Body of pancreas (tissue), 4 donors: ENCODE measurements at regions not wholly inside any gene's neighbourhood (a gene's known extent, or its start where the extent isn't known, plus 50 kb on each side); places are given as distances from the start of the nearest gene placed in this dataset.

Experiments
- ATAC-seq: fragments of 150-250 bp; one replicate; pipeline ENCODE4 v1.9.1; 2016
- DNase-seq, 4 donors: peaks; one replicate each; pipeline ENCODE4 v3.0.0-alpha.2; 2019
- H3K27ac ChIP-seq, 4 donors: fragments of 200-600 bp; sonication (generic); 1 replicate in 3 of 4; 2 replicates in 1 of 4; pipeline versions ENCODE4 v1.5.1 to v1.6.1; 2016 to 2019; ENCODE audit warnings: mild to moderate bottlenecking in 1 of 4, mixed read lengths in 1 of 4, moderate library complexity in 1 of 4
- H3K27me3 ChIP-seq, 2 donors: fragments of 200-600 bp; sonication (generic); one replicate each; pipeline ENCODE4 v1.6.0; 2016; ENCODE audit warnings: mild to moderate bottlenecking in 1 of 2
- H3K36me3 ChIP-seq, 2 donors: fragments of 200-600 bp; sonication (generic); replicated peaks in 1 of 2; 2 replicates each; pipeline ENCODE4 v1.5.1; 2016; ENCODE audit warnings: low read depth in 2 of 2; ENCODE audit not compliant: insufficient read depth in 1 of 2
- H3K4me1 ChIP-seq: fragments of 200-600 bp; sonication (generic); one replicate; pipeline ENCODE4 v1.6.0; 2016
- H3K4me3 ChIP-seq, 2 donors: fragments of 200-600 bp; sonication (generic); 1 replicate in 1 of 2; 2 replicates in 1 of 2; pipeline ENCODE4 v1.5.1; 2016 to 2019
- H3K9me3 ChIP-seq, 3 donors: fragments of 200-600 bp; sonication (generic); 1 replicate in 2 of 3; 2 replicates in 1 of 3; pipeline ENCODE4 v1.5.1; 2016
- CTCF ChIP-seq, 7 experiments: fragments of 450-650 bp in 4 of 7; fragments of 200-600 bp in 3 of 7; sonication (generic) in 3 of 7; IDR thresholded peaks; one replicate each; pipeline ENCODE4 v1.5.1; 2016 to 2019; ENCODE audit warnings: antibody characterized with exemption in 7 of 7
- POLR2A ChIP-seq, 3 donors: fragments of 450-650 bp; IDR thresholded peaks; one replicate each; pipeline ENCODE4 v1.6.1; 2016; ENCODE audit warnings: antibody characterized with exemption in 3 of 3, mild to moderate bottlenecking in 2 of 3
- WGBS, 2 donors: methylation state at CpG; one replicate each; pipeline ENCODE4 v1.1.5; 2017; 5-methylcytosine and 5-hydroxymethylcytosine counted together
- intact Hi-C: fragments of 100-400 bp; cut with DNase I; formaldehyde crosslinking; loops from one replicate; pipeline ENCODE4 v1.15.1; 2023

GRCh38 chr2:19744456-19745199, 157.2 kb downstream of the TTC32 start:
- no peak for ATAC-seq
- Histone ChIP-seq H3K36me3 (no peaks in the 10 kb centered on the region), H3K4me3 (no peak overlapping the region), H3K27ac (no peak overlapping the region), H3K4me1 (no peaks in the 10 kb centered on the region), H3K9me3 (no peaks in the 10 kb centered on the region), H3K27me3 (no peaks in the 10 kb centered on the region)
- TF ChIP-seq CTCF (IDR thresholded peaks at IDR 0.05) (no peak), POLR2A (IDR thresholded peaks at IDR 0.05) (no peak)
- DNase-seq: no peak
- intact Hi-C loops: no loop called here
- 78 to 86% methylated on average over 8 of the region's 8 CpGs for WGBS, 2 donors

- no peaks in the 10 kb centered on the region for H3K4me1 ChIP-seq
- H3K4me3 ChIP-seq: no peak overlapping the region
- no peak overlapping the region for H3K27ac ChIP-seq
- 92 to 100% methylated on average over 5 of the region's 5 CpGs for WGBS, 2 donors
- intact Hi-C loops: no loop called here
- ATAC-seq (no peak), DNase-seq (no peak)
- H3K36me3 ChIP-seq: no peaks in the 10 kb centered on the region
- TF ChIP-seq POLR2A (IDR thresholded peaks at IDR 0.05) (no peak), CTCF (IDR thresholded peaks at IDR 0.05) (no peak)
- no peaks in the 10 kb centered on the region for H3K9me3 ChIP-seq
- no peaks in the 10 kb centered on the region for H3K27me3 ChIP-seq
Measured at GRCh38 chr2:19743641-19744040, 158.1 kb downstream of the TTC32 start.

- Histone ChIP-seq H3K4me1 (no peaks in the 10 kb centered on the region), H3K27me3 (no peaks in the 10 kb centered on the region), H3K27ac (no peak overlapping the region), H3K9me3 (no peaks in the 10 kb centered on the region), H3K36me3 (no peaks in the 10 kb centered on the region), H3K4me3 (no peak overlapping the region)
- DNase-seq (no peak), ATAC-seq (no peak)
- TF ChIP-seq CTCF (IDR thresholded peaks at IDR 0.05): no peak
- TF ChIP-seq POLR2A (IDR thresholded peaks at IDR 0.05): no peak
- intact Hi-C loops: no loop called here
- 73 to 91% methylated on average over 2 of the region's 2 CpGs for WGBS, 2 donors
Measured at GRCh38 chr2:19742872-19743271, 158.9 kb downstream of the TTC32 start.

DNA sequence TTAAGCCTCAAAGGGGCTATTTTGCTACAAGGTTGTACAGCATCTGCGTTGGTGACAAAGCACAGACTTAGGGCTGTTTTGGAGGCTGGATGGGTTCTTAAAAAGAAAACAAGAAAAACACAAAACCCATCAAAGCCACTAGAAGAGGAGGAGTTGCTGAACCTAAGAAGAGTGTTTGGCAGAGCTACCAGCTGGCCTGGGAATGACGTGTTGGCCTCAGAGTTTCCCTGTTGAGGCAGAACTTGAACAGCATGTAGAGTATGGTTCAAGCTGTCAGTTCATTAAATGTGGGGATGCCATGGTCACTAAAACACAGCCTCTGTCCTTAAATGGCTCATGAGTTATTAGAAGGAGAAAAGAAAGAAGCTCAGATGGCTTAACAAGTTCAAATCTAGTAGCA, 162.5 kb downstream of the TTC32 start:
- DNase-seq: peak in 1 of 4 donors; percentile 12
- no peak overlapping the region for H3K27ac ChIP-seq
- no peaks in the 10 kb centered on the region for H3K27me3 ChIP-seq
- TF ChIP-seq CTCF (IDR thresholded peaks at IDR 0.05) (no peak), POLR2A (IDR thresholded peaks at IDR 0.05) (no peak)
- intact Hi-C loops: no loop called here
- H3K4me1 ChIP-seq: no peaks in the 10 kb centered on the region
- H3K4me3 ChIP-seq: no peak overlapping the region
- no peaks in the 10 kb centered on the region for H3K36me3 ChIP-seq
- ATAC-seq: no peak
- WGBS, 2 donors: 72% methylated on average over 2 of the region's 2 CpGs
- H3K9me3 ChIP-seq: no peaks in the 10 kb centered on the region

- DNase-seq (peak; percentile 22 to 44 (median 29)), ATAC-seq (peak; percentile 66)
- no peaks in the 10 kb centered on the region for H3K4me1 ChIP-seq
- H3K36me3 ChIP-seq: no peaks in the 10 kb centered on the region
- intact Hi-C loops: no loop called here
- H3K4me3 ChIP-seq: no peak overlapping the region
- TF ChIP-seq CTCF (IDR thresholded peaks at IDR 0.05): no peak
- no peak for TF ChIP-seq POLR2A (IDR thresholded peaks at IDR 0.05)
- H3K27ac ChIP-seq: no peak overlapping the region
- no peaks in the 10 kb centered on the region for H3K9me3 ChIP-seq
- no peaks in the 10 kb centered on the region for H3K27me3 ChIP-seq
- 83 to 85% methylated on average over 11 of the region's 11 CpGs for WGBS, 2 donors
Measured at GRCh38 chr2:19738707-19739106, 163.1 kb downstream of the TTC32 start.
